AG04449 (cell line): ENCODE measurements at regions not wholly inside any gene's neighbourhood (a gene's known extent, or its start where the extent isn't known, plus 50 kb on each side); places are given as distances from the start of the nearest gene placed in this dataset.

Source experiments
- CTCF ChIA-PET: fragments of 350-600 bp; formaldehyde crosslinking; extraction: SDS; loops from one replicate; lab custom pipeline; 2021; ENCODE audit warnings: antibody characterized with exemption; lab: Yijun Ruan, JAX
- POLR2A ChIA-PET: fragments of 400-600, 350-600 bp; formaldehyde crosslinking; extraction: SDS; loops from one replicate; lab custom pipeline; 2020; ENCODE audit warnings: antibody characterized with exemption, inconsistent platforms; lab: Yijun Ruan, JAX
- DNase-seq: peaks from one replicate; pipeline ENCODE4 v3.0.0-alpha.2; 2010; ENCODE audit warnings: low read depth, low spot score
- H3K4me3 ChIP-seq: 2 replicates; pipeline ENCODE4 v1.5.1; 2011; ENCODE audit warnings: low read depth, mild to moderate bottlenecking, control low read depth, low read length
- CTCF ChIP-seq: IDR thresholded peaks from one replicate; pipeline ENCODE4 v1.5.1; 2011; ENCODE audit warnings: mild to moderate bottlenecking, moderate library complexity, low read length, control low read depth, inconsistent platforms; ENCODE audit not compliant: insufficient read depth; ENCODE audit errors: missing control alignments

- TF ChIP-seq CTCF = no peak
- ChIA-PET POLR2A (interaction anchor here (1.0 to 1.8 kb wide), 2 partner anchors 15 to 145 kb away, joined by 6 to 7 read pairs; no protein-coding TSS in a partner anchor), CTCF (interaction anchor here (1.0 to 1.3 kb wide), 4 partner anchors 15 to 235 kb away, joined by 3 to 4 read pairs (median 3); partner anchors contain the start of gene GLI2)
- no peak overlapping the region for H3K4me3 ChIP-seq
- no peak for DNase-seq
Measured at GRCh38 chr2:120929829-120930228, 194.2 kb downstream of the GLI2 start.

GRCh38 chr2:120930236-120930635 is 194.6 kb downstream of the GLI2 start:
- no peak for TF ChIP-seq CTCF
- CTCF ChIA-PET = interaction anchor here (1.0 to 1.3 kb wide), 4 partner anchors 16 to 235 kb away, joined by 3 to 4 read pairs (median 3); partner anchors contain the start of gene GLI2
- H3K4me3 ChIP-seq = no peak overlapping the region
- no peak for DNase-seq
- POLR2A ChIA-PET = interaction anchor here (1.0 to 1.8 kb wide), 2 partner anchors 15 to 145 kb away, joined by 6 to 7 read pairs; no protein-coding TSS in a partner anchor

GRCh38 chr2:120930864-120931263 is 195.2 kb downstream of the GLI2 start:
- DNase-seq = no peak
- ChIA-PET CTCF (interaction anchor here (1.1 to 3.9 kb wide), 3 partner anchors 16 to 236 kb away, joined by 3 to 13 read pairs (median 4); no protein-coding TSS in a partner anchor), POLR2A (interaction anchor here (1.0 to 1.8 kb wide), 2 partner anchors 16 to 144 kb away, joined by 6 to 7 read pairs; no protein-coding TSS in a partner anchor)
- TF ChIP-seq CTCF = no peak
- H3K4me3 ChIP-seq = no peak overlapping the region

GRCh38 chr2:120932472-120932871 is 196.8 kb downstream of the GLI2 start:
- H3K4me3 ChIP-seq = no peak overlapping the region
- CTCF ChIA-PET = interaction anchor here (1.1 to 3.9 kb wide), 4 partner anchors 66 to 237 kb away, joined by 3 to 13 read pairs (median 4); no protein-coding TSS in a partner anchor
- POLR2A ChIA-PET = interaction anchor here (0.6 to 0.7 kb wide), 2 partner anchors 33 to 232 kb away, joined by 3 read pairs; no protein-coding TSS in a partner anchor
- DNase-seq = no peak
- TF ChIP-seq CTCF = no peak

- CTCF ChIA-PET = interaction anchor here (1.1 to 3.9 kb wide), 3 partner anchors 67 to 238 kb away, joined by 4 to 13 read pairs (median 5); no protein-coding TSS in a partner anchor
- DNase-seq = no peak
- TF ChIP-seq CTCF = no peak
- POLR2A ChIA-PET = interaction anchor here (0.6 to 0.7 kb wide), 2 partner anchors 34 to 233 kb away, joined by 3 read pairs; no protein-coding TSS in a partner anchor
- no peak overlapping the region for H3K4me3 ChIP-seq
Measured at GRCh38 chr2:120932881-120933280, 197.2 kb downstream of the GLI2 start.
